Ishikawa (cell line): ENCODE measurements at regions not wholly inside any gene's neighbourhood (a gene's known extent, or its start where the extent isn't known, plus 50 kb on each side); places are given as distances from the start of the nearest gene placed in this dataset.

Experiments
- CEBPB ChIP-seq: IDR thresholded peaks from 2 replicates; pipeline ENCODE4 v1.6.1; 2012
- CREB1 ChIP-seq: IDR thresholded peaks from 2 replicates; pipeline ENCODE4 v1.6.1; 2012; ENCODE audit warnings: low read depth
- EGR1 ChIP-seq: IDR thresholded peaks from 2 replicates; pipeline ENCODE4 v1.6.1; 2012
- EP300 ChIP-seq: IDR thresholded peaks from 2 replicates; pipeline ENCODE4 v1.6.1; 2012; ENCODE audit warnings: borderline replicate concordance
- FOXM1 ChIP-seq: IDR thresholded peaks from 2 replicates; pipeline ENCODE4 v1.6.1; 2012; ENCODE audit warnings: low read depth, borderline replicate concordance
- NFIC ChIP-seq: IDR thresholded peaks from 2 replicates; pipeline ENCODE4 v1.6.1; 2012
- RAD21 ChIP-seq: IDR thresholded peaks from 2 replicates; pipeline ENCODE4 v1.6.1; 2012; ENCODE audit warnings: low read depth
- TAF1 ChIP-seq: IDR thresholded peaks from 2 replicates; pipeline ENCODE4 v1.6.1; 2012; ENCODE audit warnings: low read depth, mild to moderate bottlenecking
- TCF12 ChIP-seq: IDR thresholded peaks from 2 replicates; pipeline ENCODE4 v1.6.1; 2012; ENCODE audit warnings: low read depth
- TEAD4 ChIP-seq: IDR thresholded peaks from 2 replicates; pipeline ENCODE4 v1.6.1; 2012
- YY1 ChIP-seq: IDR thresholded peaks from 2 replicates; pipeline ENCODE4 v1.6.1; 2012; ENCODE audit warnings: low read depth
- ZBTB7A ChIP-seq: IDR thresholded peaks from 2 replicates; pipeline ENCODE4 v1.6.1; 2012; ENCODE audit warnings: low read depth
- TF ChIP-seq, protein P1 (sequence below): IDR thresholded peaks from 2 replicates; pipeline ENCODE4 v1.6.1; 2012; ENCODE audit warnings: low read depth, mild to moderate bottlenecking
- TF ChIP-seq, protein P2 (sequence below): IDR thresholded peaks from 2 replicates; pipeline ENCODE4 v1.6.1; 2012
- TF ChIP-seq, protein P3 (sequence below): IDR thresholded peaks from 2 replicates; pipeline ENCODE4 v1.6.1; 2012

DNA sequence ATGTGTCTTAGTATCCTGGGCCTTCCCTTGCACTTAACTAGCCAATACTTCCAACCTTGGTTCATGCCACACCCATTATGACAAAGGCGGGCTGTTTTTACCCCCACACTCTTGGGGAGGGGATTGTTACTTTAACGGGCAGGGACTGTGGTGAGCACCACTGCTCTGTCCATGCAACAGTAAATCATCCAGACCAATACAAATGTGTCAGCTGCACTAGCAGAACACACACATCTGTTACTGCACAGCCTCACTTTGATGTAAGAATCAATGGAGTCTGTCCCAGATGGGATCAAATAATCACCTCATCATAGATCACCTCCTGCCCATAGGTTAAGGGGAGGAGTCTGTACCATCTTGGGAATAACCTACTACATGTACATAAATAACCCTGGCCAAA, 58.1 kb downstream of the NPAP1 start:
- no peak for TF ChIP-seq EP300
- TF ChIP-seq TCF12: no peak
- TF ChIP-seq, protein P1, sequence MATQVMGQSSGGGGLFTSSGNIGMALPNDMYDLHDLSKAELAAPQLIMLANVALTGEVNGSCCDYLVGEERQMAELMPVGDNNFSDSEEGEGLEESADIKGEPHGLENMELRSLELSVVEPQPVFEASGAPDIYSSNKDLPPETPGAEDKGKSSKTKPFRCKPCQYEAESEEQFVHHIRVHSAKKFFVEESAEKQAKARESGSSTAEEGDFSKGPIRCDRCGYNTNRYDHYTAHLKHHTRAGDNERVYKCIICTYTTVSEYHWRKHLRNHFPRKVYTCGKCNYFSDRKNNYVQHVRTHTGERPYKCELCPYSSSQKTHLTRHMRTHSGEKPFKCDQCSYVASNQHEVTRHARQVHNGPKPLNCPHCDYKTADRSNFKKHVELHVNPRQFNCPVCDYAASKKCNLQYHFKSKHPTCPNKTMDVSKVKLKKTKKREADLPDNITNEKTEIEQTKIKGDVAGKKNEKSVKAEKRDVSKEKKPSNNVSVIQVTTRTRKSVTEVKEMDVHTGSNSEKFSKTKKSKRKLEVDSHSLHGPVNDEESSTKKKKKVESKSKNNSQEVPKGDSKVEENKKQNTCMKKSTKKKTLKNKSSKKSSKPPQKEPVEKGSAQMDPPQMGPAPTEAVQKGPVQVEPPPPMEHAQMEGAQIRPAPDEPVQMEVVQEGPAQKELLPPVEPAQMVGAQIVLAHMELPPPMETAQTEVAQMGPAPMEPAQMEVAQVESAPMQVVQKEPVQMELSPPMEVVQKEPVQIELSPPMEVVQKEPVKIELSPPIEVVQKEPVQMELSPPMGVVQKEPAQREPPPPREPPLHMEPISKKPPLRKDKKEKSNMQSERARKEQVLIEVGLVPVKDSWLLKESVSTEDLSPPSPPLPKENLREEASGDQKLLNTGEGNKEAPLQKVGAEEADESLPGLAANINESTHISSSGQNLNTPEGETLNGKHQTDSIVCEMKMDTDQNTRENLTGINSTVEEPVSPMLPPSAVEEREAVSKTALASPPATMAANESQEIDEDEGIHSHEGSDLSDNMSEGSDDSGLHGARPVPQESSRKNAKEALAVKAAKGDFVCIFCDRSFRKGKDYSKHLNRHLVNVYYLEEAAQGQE: no peak
- TF ChIP-seq, protein P2, sequence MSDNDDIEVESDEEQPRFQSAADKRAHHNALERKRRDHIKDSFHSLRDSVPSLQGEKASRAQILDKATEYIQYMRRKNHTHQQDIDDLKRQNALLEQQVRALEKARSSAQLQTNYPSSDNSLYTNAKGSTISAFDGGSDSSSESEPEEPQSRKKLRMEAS: no peak
- no peak for TF ChIP-seq ZBTB7A
- no peak for TF ChIP-seq FOXM1
- TF ChIP-seq, protein P3, sequence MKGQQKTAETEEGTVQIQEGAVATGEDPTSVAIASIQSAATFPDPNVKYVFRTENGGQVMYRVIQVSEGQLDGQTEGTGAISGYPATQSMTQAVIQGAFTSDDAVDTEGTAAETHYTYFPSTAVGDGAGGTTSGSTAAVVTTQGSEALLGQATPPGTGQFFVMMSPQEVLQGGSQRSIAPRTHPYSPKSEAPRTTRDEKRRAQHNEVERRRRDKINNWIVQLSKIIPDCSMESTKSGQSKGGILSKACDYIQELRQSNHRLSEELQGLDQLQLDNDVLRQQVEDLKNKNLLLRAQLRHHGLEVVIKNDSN: no peak
- no peak for TF ChIP-seq YY1
- TF ChIP-seq CEBPB: no peak
- no peak for TF ChIP-seq TEAD4
- no peak for TF ChIP-seq EGR1
- no peak for TF ChIP-seq CREB1
- no peak for TF ChIP-seq TAF1
- TF ChIP-seq NFIC: no peak
- TF ChIP-seq RAD21: no peak

DNA sequence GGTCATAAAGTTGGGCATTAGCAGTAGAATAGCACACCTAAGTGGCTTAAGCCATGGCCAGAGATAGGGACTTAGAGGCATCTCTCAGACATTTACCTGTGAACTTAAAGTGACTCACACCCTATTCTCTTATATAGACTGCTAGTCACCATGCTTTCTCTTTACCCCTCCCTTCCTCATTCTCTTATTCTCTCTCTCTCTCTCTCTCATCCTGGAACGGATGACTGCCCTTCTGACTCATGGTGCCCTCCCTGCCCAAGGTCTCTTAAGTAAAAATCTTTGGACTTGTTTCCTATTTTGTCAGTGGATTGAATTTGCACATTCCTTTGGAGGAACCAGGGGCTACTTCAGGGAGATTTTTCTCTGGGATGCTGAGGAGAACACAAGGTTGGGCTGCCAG, 58.8 kb downstream of the NPAP1 start:
- TF ChIP-seq NFIC (no peak), CEBPB (no peak), EGR1 (no peak)
- TF ChIP-seq, protein P1: no peak

DNA sequence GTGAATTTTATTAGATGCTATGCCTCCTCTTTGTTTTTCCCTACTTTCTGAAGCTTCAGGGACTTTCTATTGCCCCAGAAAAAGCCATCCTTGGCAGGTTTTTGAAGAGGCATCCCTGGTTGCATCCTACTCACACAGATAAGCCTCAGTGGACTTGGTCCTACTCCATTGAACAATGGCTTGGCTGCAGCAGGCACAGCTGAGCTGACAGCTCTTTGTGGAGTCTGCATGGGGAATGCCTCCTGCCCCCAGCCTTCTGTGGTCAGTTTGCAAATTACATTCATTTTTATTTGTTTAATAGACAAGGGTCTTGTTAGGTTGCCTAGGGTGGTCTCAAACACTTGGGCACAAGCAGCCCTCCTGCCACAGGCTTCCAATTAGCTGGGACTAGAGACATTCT, 69.7 kb downstream of the NPAP1 start:
- TF ChIP-seq CREB1 (no peak), CEBPB (no peak), NFIC (no peak), YY1 (no peak), EGR1 (no peak), FOXM1 (no peak), RAD21 (no peak), TAF1 (no peak), TCF12 (no peak), EP300 (no peak)
- TF ChIP-seq, protein P3: no peak
- TF ChIP-seq, protein P1: no peak

DNA sequence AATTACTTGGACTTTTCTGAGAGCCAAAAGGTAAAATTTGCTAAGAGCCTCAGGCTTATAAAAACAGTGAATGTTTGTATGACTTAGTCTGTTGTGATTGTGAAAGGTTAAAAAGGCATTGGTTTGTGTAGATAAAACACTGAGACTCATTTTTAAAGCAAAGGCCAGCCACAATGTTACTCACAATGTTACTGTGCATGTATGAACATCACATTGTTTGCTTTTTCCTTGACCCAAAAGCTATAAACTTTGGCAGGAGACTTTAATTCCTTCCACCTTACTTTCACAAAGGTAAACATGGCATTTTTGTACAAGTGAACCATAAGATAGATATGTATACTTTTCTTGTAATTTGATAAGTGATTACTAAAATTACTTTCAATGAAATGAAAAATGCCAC, 70.5 kb downstream of the NPAP1 start:
- TF ChIP-seq FOXM1: no peak
- TF ChIP-seq TAF1: no peak
- TF ChIP-seq CREB1: no peak
- no peak for TF ChIP-seq EGR1
- no peak for TF ChIP-seq ZBTB7A
- TF ChIP-seq YY1: no peak
- no peak for TF ChIP-seq NFIC
- TF ChIP-seq, protein P3: no peak

DNA sequence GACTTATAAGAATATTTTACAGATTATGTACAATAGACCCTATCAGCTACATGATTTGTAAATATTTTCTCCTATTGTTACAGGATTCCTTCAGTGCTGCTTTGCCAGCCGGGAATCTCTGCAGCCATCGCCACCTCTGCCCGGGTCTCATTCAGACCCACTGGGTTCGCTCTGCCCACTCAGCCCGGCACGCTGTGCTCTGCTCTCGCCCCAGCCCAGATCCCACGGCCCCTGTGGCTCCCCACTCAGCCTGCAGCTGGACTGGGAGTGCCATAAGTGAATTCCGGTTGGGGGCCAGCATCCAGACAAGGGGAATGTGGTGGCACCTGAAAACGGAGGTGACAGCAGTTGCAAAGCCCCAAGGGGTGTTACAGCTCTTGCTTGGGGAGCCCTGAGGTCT, 71.8 kb downstream of the NPAP1 start:
- TF ChIP-seq, protein P3: no peak
- TF ChIP-seq ZBTB7A (no peak), CREB1 (no peak), CEBPB (no peak), FOXM1 (no peak), NFIC (no peak), TEAD4 (no peak), YY1 (no peak), EGR1 (no peak), EP300 (no peak), TAF1 (no peak), TCF12 (no peak), RAD21 (no peak)
- TF ChIP-seq, protein P2: no peak
- TF ChIP-seq, protein P1: no peak
